ENCODE measurements at regions not wholly inside any gene's neighbourhood (a gene's known extent, or its start where the extent isn't known, plus 50 kb on each side); places are given as distances from the start of the nearest gene placed in this dataset.
A peak's percentile ranks its signal among the peaks of the same experiment; 100 is the strongest.

DNA sequence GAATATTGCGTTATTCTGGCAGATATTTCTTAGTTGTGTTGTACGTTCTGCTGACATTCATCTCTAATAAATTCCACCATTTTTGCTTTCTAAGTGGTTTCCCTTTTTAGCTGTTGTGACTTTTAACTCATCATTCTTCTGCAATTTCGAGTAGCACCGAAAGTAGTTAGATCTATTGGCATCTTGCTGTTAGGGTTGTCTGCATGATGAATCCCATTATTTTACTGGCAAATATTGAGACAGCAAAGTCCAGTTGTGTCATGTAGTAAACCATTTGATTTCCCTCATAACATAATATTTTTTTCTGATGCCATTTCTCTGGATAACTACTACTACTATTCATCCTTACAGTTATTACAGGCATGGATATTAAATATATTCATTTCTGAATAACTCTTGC is 143.9 kb downstream of the SLITRK1 start:
- Histone ChIP-seq H4K91ac (ENCODE audit: low read depth, low read length, poor library complexity) (no peak overlapping the region), H3K18ac (ENCODE audit: low read length) (no peak overlapping the region), H2BK120ac (ENCODE audit: low read depth, low read length) (no peak overlapping the region), H3K4me3 (ENCODE audit: low read length in 2 of 2) (no peak overlapping the region), H3K4ac (ENCODE audit: low read length) (no peak overlapping the region), H2AFZ (ENCODE audit: low read length) (no peak overlapping the region), H2BK12ac (ENCODE audit: low read length) (no peak overlapping the region), H3K27me3 (ENCODE audit: control insufficient read depth in 3 of 3, insufficient read depth in 3 of 3, low read depth in 1 of 3, low read length in 3 of 3) (no peaks in the 10 kb centered on the region), H2BK15ac (ENCODE audit: low read length) (no peak overlapping the region), H3K36me3 (replicated peaks in 1 of 2; ENCODE audit: control insufficient read depth in 2 of 2, insufficient read depth in 2 of 2, low read length in 2 of 2) (no peaks in the 10 kb centered on the region), H3K23ac (ENCODE audit: low read depth, low read length, poor library complexity) (no peak overlapping the region), H3K79me1 (ENCODE audit: low read depth, low read length) (no peaks in the 10 kb centered on the region), H3K14ac (ENCODE audit: low read length) (no peak overlapping the region), H2BK5ac (ENCODE audit: low read length) (no peak overlapping the region), H3K27ac (replicated peaks; ENCODE audit: low read length) (no peak overlapping the region), H4K8ac (ENCODE audit: low read depth, low read length) (no peak overlapping the region), H3K9me3 (replicated peaks in 1 of 2; ENCODE audit: control insufficient read depth in 2 of 2, insufficient read depth in 1 of 2, low read depth in 1 of 2, low read length in 2 of 2) (no peaks in the 10 kb centered on the region), H2AK5ac (ENCODE audit: low read depth, low read length) (no peak overlapping the region), H3K9ac (ENCODE audit: low read depth, low read length, poor library complexity) (no peak overlapping the region), H3K4me2 (ENCODE audit: insufficient read depth, low read length, poor library complexity, severe bottlenecking) (no peak overlapping the region), H3K4me1 (ENCODE audit: control insufficient read depth in 2 of 2, insufficient read depth in 1 of 2, low read depth in 1 of 2, low read length in 2 of 2) (no peaks in the 10 kb centered on the region)
- no CpG with 5 or more reads among the region's 4 CpGs for WGBS, 2 donors (ENCODE audit: extremely low coverage in 2 of 2, insufficient read length in 2 of 2, insufficient replicate concordance in 1 of 2)
- no peak for DNase-seq (ENCODE audit: low spot score)

DNA sequence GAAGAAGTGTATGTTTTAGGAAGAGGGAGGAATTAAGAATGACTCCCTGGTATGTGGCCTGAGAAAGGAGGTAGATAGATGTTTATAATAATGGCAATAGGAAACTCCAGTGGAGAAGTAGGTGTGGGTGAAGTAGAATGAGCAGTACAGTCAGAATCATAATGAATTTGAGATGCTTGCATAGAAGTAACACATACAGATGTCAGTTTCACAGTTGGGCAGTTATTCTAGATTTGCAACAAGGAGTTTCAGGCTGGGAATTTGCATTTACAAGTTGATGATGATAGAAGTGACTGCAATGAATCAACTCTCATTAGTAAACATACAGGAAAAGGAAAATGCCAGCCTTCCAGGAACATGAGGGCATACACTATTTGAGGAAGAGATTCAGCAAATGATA is 149.0 kb downstream of the SLITRK1 start:
- no peak for DNase-seq (ENCODE audit: low spot score)
- no peak overlapping the region for H2AK5ac ChIP-seq (ENCODE audit: low read depth, low read length)

DNA sequence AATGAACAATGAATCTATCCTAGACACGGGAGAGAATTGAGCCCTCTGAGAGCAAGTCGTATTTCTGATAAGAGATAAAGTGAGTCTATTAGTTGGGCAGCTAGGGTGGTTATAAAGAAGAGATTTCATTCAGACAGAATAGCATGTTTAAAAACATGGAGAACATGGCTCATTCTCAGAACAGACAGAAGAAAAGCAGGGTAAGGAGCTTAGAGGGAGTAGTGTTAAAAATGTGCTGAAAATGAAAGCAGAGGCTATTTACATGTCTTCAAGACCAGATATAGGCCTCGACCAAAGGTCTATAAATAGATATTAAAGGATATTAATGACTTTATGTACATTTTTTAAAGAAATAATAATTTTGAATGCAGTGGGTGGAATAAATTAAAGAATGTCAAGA is 149.5 kb downstream of the SLITRK1 start:
- no peak for DNase-seq (ENCODE audit: low spot score)
- Histone ChIP-seq H2AFZ (ENCODE audit: low read length) (no peak overlapping the region), H3K9me3 (replicated peaks in 1 of 2; ENCODE audit: control insufficient read depth in 2 of 2, insufficient read depth in 1 of 2, low read depth in 1 of 2, low read length in 2 of 2) (no peaks in the 10 kb centered on the region), H3K4me1 (ENCODE audit: control insufficient read depth in 2 of 2, insufficient read depth in 1 of 2, low read depth in 1 of 2, low read length in 2 of 2) (no peaks in the 10 kb centered on the region), H3K4ac (ENCODE audit: low read length) (no peak overlapping the region), H2BK12ac (ENCODE audit: low read length) (no peak overlapping the region), H4K91ac (ENCODE audit: low read depth, low read length, poor library complexity) (no peak overlapping the region), H3K4me2 (ENCODE audit: insufficient read depth, low read length, poor library complexity, severe bottlenecking) (no peak overlapping the region), H2BK5ac (ENCODE audit: low read length) (no peak overlapping the region), H4K8ac (ENCODE audit: low read depth, low read length) (no peak overlapping the region), H2AK5ac (ENCODE audit: low read depth, low read length) (no peak overlapping the region), H3K23ac (ENCODE audit: low read depth, low read length, poor library complexity) (no peak overlapping the region), H3K79me1 (ENCODE audit: low read depth, low read length) (no peaks in the 10 kb centered on the region), H3K27ac (replicated peaks; ENCODE audit: low read length) (no peak overlapping the region), H3K9ac (ENCODE audit: low read depth, low read length, poor library complexity) (no peak overlapping the region), H3K18ac (ENCODE audit: low read length) (no peak overlapping the region), H3K4me3 (ENCODE audit: low read length in 2 of 2) (no peak overlapping the region), H3K14ac (ENCODE audit: low read length) (no peak overlapping the region), H3K27me3 (ENCODE audit: control insufficient read depth in 3 of 3, insufficient read depth in 3 of 3, low read depth in 1 of 3, low read length in 3 of 3) (no peaks in the 10 kb centered on the region), H2BK15ac (ENCODE audit: low read length) (no peak overlapping the region), H2BK120ac (ENCODE audit: low read depth, low read length) (no peak overlapping the region), H3K36me3 (replicated peaks in 1 of 2; ENCODE audit: control insufficient read depth in 2 of 2, insufficient read depth in 2 of 2, low read length in 2 of 2) (no peaks in the 10 kb centered on the region)
- WGBS, 2 donors (ENCODE audit: extremely low coverage in 2 of 2, insufficient read length in 2 of 2, insufficient replicate concordance in 1 of 2) = no CpG with 5 or more reads among the region's 3 CpGs

More for the DNA sequence above, 149.0 kb downstream of the SLITRK1 start:
- H3K4ac ChIP-seq (ENCODE audit: low read length) = no peak overlapping the region
- H3K4me2 ChIP-seq (ENCODE audit: insufficient read depth, low read length, poor library complexity, severe bottlenecking) = no peak overlapping the region
- no peaks in the 10 kb centered on the region for H3K27me3 ChIP-seq (ENCODE audit: control insufficient read depth in 3 of 3, insufficient read depth in 3 of 3, low read depth in 1 of 3, low read length in 3 of 3)
- no peaks in the 10 kb centered on the region for H3K79me1 ChIP-seq (ENCODE audit: low read depth, low read length)
- no peaks in the 10 kb centered on the region for H3K36me3 ChIP-seq (replicated peaks in 1 of 2; ENCODE audit: control insufficient read depth in 2 of 2, insufficient read depth in 2 of 2, low read length in 2 of 2)
- H4K91ac ChIP-seq (ENCODE audit: low read depth, low read length, poor library complexity) = no peak overlapping the region
- H2BK5ac ChIP-seq (ENCODE audit: low read length) = no peak overlapping the region
- peak overlapping the region; percentile 7 for H2AFZ ChIP-seq (ENCODE audit: low read length)
- H2BK120ac ChIP-seq (ENCODE audit: low read depth, low read length) = no peak overlapping the region
- H3K23ac ChIP-seq (ENCODE audit: low read depth, low read length, poor library complexity) = no peak overlapping the region
- no peak overlapping the region for H2BK12ac ChIP-seq (ENCODE audit: low read length)
- H3K18ac ChIP-seq (ENCODE audit: low read length) = no peak overlapping the region
- H3K4me1 ChIP-seq (ENCODE audit: control insufficient read depth in 2 of 2, insufficient read depth in 1 of 2, low read depth in 1 of 2, low read length in 2 of 2) = no peaks in the 10 kb centered on the region
- H3K9me3 ChIP-seq (replicated peaks in 1 of 2; ENCODE audit: control insufficient read depth in 2 of 2, insufficient read depth in 1 of 2, low read depth in 1 of 2, low read length in 2 of 2) = no peaks in the 10 kb centered on the region
- H3K9ac ChIP-seq (ENCODE audit: low read depth, low read length, poor library complexity) = no peak overlapping the region
- H3K27ac ChIP-seq (replicated peaks; ENCODE audit: low read length) = no peak overlapping the region
- no peak overlapping the region for H4K8ac ChIP-seq (ENCODE audit: low read depth, low read length)
- H3K14ac ChIP-seq (ENCODE audit: low read length) = no peak overlapping the region
- H2BK15ac ChIP-seq (ENCODE audit: low read length) = no peak overlapping the region
- H3K4me3 ChIP-seq (ENCODE audit: low read length in 2 of 2) = no peak overlapping the region

DNA sequence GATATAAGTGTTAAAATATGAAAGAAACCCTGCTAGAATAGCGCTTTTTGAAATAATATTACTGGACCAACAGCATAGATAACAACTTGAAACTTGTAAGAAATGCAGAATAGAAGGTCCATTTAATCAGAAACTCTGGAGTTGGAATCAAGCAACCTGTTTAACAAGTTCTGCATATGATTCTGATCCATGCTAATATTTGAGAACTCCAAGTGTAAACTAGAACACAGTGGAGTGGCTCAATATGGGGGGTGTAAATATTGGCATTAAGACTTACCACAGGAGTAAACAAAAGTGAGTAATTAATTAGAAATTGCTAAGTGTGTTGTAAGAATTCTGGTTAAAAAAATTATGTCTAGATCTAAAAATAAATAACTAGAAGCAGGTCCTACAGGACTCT is 151.2 kb downstream of the SLITRK1 start:
- no peak for DNase-seq (ENCODE audit: low spot score)
- H3K14ac ChIP-seq (ENCODE audit: low read length) = no peak overlapping the region
- no peaks in the 10 kb centered on the region for H3K9me3 ChIP-seq (replicated peaks in 1 of 2; ENCODE audit: control insufficient read depth in 2 of 2, insufficient read depth in 1 of 2, low read depth in 1 of 2, low read length in 2 of 2)
- H3K4me2 ChIP-seq (ENCODE audit: insufficient read depth, low read length, poor library complexity, severe bottlenecking) = no peak overlapping the region
- H3K4ac ChIP-seq (ENCODE audit: low read length) = no peak overlapping the region
- H2AFZ ChIP-seq (ENCODE audit: low read length) = no peak overlapping the region
- no peaks in the 10 kb centered on the region for H3K36me3 ChIP-seq (replicated peaks in 1 of 2; ENCODE audit: control insufficient read depth in 2 of 2, insufficient read depth in 2 of 2, low read length in 2 of 2)
- H3K18ac ChIP-seq (ENCODE audit: low read length) = no peak overlapping the region
- H2BK15ac ChIP-seq (ENCODE audit: low read length) = no peak overlapping the region
- no peak overlapping the region for H3K23ac ChIP-seq (ENCODE audit: low read depth, low read length, poor library complexity)
- no peak overlapping the region for H2BK120ac ChIP-seq (ENCODE audit: low read depth, low read length)
- H4K91ac ChIP-seq (ENCODE audit: low read depth, low read length, poor library complexity) = no peak overlapping the region
- no peaks in the 10 kb centered on the region for H3K27me3 ChIP-seq (ENCODE audit: control insufficient read depth in 3 of 3, insufficient read depth in 3 of 3, low read depth in 1 of 3, low read length in 3 of 3)
- H3K4me1 ChIP-seq (ENCODE audit: control insufficient read depth in 2 of 2, insufficient read depth in 1 of 2, low read depth in 1 of 2, low read length in 2 of 2) = no peaks in the 10 kb centered on the region
- H3K27ac ChIP-seq (replicated peaks; ENCODE audit: low read length) = no peak overlapping the region
- no peaks in the 10 kb centered on the region for H3K79me1 ChIP-seq (ENCODE audit: low read depth, low read length)
- no peak overlapping the region for H2BK5ac ChIP-seq (ENCODE audit: low read length)
- no peak overlapping the region for H4K8ac ChIP-seq (ENCODE audit: low read depth, low read length)
- no peak overlapping the region for H3K4me3 ChIP-seq (ENCODE audit: low read length in 2 of 2)
- no peak overlapping the region for H2AK5ac ChIP-seq (ENCODE audit: low read depth, low read length)
- H2BK12ac ChIP-seq (ENCODE audit: low read length) = no peak overlapping the region
- no CpG with 5 or more reads among the region's 1 CpG for WGBS, 2 donors (ENCODE audit: extremely low coverage in 2 of 2, insufficient read length in 2 of 2, insufficient replicate concordance in 1 of 2)
- no peak overlapping the region for H3K9ac ChIP-seq (ENCODE audit: low read depth, low read length, poor library complexity)

All from neuronal stem cell (in vitro differentiated cells).